AG04449 (cell line): ENCODE measurements at regions not wholly inside any gene's neighbourhood (a gene's known extent, or its start where the extent isn't known, plus 50 kb on each side); places are given as distances from the start of the nearest gene placed in this dataset.

Source experiments
- CTCF ChIA-PET: fragments of 350-600 bp; formaldehyde crosslinking; extraction: SDS; loops from one replicate; lab custom pipeline; 2021; ENCODE audit warnings: antibody characterized with exemption; lab: Yijun Ruan, JAX
- POLR2A ChIA-PET: fragments of 400-600, 350-600 bp; formaldehyde crosslinking; extraction: SDS; loops from one replicate; lab custom pipeline; 2020; ENCODE audit warnings: antibody characterized with exemption, inconsistent platforms; lab: Yijun Ruan, JAX
- DNase-seq: peaks from one replicate; pipeline ENCODE4 v3.0.0-alpha.2; 2010; ENCODE audit warnings: low read depth, low spot score
- H3K4me3 ChIP-seq: 2 replicates; pipeline ENCODE4 v1.5.1; 2011; ENCODE audit warnings: low read depth, mild to moderate bottlenecking, control low read depth, low read length
- CTCF ChIP-seq: IDR thresholded peaks from one replicate; pipeline ENCODE4 v1.5.1; 2011; ENCODE audit warnings: mild to moderate bottlenecking, moderate library complexity, low read length, control low read depth, inconsistent platforms; ENCODE audit not compliant: insufficient read depth; ENCODE audit errors: missing control alignments

GRCh38 chr15:38627689-38628277 is 63.2 kb upstream of the RASGRP1 start:
- TF ChIP-seq CTCF: no peak
- no peak overlapping the region for H3K4me3 ChIP-seq
- ChIA-PET CTCF (interaction anchor here (1.5 to 1.8 kb wide), 2 partner anchors 10 to 13 kb away, joined by 3 to 4 read pairs; no protein-coding TSS in a partner anchor), POLR2A (no interaction called here)
- no peak for DNase-seq

GRCh38 chr15:38631119-38632075 is 66.8 kb upstream of the RASGRP1 start:
- ChIA-PET CTCF (interaction anchor here (1.1 to 2.4 kb wide), 5 partner anchors 26 to 191 kb away, joined by 3 to 12 read pairs (median 6); partner anchors contain the start of gene RASGRP1), POLR2A (no interaction called here)
- no peak for TF ChIP-seq CTCF
- H3K4me3 ChIP-seq: no peak overlapping the region
- no peak for DNase-seq

- POLR2A ChIA-PET: no interaction called here
- CTCF ChIA-PET: interaction anchor here (0.6 to 1.0 kb wide), 2 partner anchors 48 to 195 kb away, joined by 3 read pairs; no protein-coding TSS in a partner anchor
- TF ChIP-seq CTCF: no peak
These were observed 70.6 kb upstream of the RASGRP1 start for GRCh38 chr15:38635170-38635569.

GRCh38 chr15:38636597-38636996 is 72.0 kb upstream of the RASGRP1 start:
- POLR2A ChIA-PET: no interaction called here

More at GRCh38 chr15:38635170-38635569, 70.6 kb upstream of the RASGRP1 start:
- no peak for DNase-seq
- no peak overlapping the region for H3K4me3 ChIP-seq

GRCh38 chr15:38638126-38638525 is 73.5 kb upstream of the RASGRP1 start:
- no peak for TF ChIP-seq CTCF
- POLR2A ChIA-PET: no interaction called here
- CTCF ChIA-PET: no interaction called here
- no peak for DNase-seq
- H3K4me3 ChIP-seq: no peak overlapping the region

More at GRCh38 chr15:38636597-38636996, 72.0 kb upstream of the RASGRP1 start:
- DNase-seq: no peak
- TF ChIP-seq CTCF: no peak
- no peak overlapping the region for H3K4me3 ChIP-seq
- CTCF ChIA-PET: interaction anchor here (1.0 kb wide), 1 partner anchor 11 kb away, joined by 3 read pairs; no protein-coding TSS in a partner anchor

GRCh38 chr15:38638811-38639210 is 74.2 kb upstream of the RASGRP1 start:
- no peak for DNase-seq
- H3K4me3 ChIP-seq: no peak overlapping the region
- no peak for TF ChIP-seq CTCF
- ChIA-PET POLR2A (no interaction called here), CTCF (no interaction called here)
